ENCODE measurements at regions not wholly inside any gene's neighbourhood (a gene's known extent, or its start where the extent isn't known, plus 50 kb on each side); places are given as distances from the start of the nearest gene placed in this dataset.

DNA sequence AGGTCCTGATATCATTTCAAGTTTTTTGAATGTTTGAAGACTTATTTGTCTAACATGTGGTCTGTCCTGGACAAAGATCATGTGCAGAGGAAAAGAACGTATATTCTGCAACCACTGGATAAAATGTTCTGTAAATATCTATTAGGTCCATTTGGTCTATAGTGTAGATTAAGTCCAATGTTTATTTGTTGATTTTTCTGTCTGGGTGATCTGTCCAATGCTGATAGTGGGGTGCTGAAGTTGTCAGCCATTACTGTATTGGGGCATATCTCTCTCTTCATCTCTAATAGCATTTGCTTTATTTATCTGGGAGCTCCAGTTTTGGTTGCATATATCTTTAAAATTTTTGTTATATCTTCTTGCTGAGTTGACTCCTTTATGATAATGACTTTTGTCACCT lies 258.4 kb upstream of the CITED2 start:
- DNase-seq (no peak), ATAC-seq (ENCODE audit: low read depth) (no peak)
- intact Hi-C loops (cut with micrococcal nuclease): no loop called here
- no peaks in the 10 kb centered on the region for H3K27me3 Mint-ChIP-seq
- TF ChIP-seq, protein P1, sequence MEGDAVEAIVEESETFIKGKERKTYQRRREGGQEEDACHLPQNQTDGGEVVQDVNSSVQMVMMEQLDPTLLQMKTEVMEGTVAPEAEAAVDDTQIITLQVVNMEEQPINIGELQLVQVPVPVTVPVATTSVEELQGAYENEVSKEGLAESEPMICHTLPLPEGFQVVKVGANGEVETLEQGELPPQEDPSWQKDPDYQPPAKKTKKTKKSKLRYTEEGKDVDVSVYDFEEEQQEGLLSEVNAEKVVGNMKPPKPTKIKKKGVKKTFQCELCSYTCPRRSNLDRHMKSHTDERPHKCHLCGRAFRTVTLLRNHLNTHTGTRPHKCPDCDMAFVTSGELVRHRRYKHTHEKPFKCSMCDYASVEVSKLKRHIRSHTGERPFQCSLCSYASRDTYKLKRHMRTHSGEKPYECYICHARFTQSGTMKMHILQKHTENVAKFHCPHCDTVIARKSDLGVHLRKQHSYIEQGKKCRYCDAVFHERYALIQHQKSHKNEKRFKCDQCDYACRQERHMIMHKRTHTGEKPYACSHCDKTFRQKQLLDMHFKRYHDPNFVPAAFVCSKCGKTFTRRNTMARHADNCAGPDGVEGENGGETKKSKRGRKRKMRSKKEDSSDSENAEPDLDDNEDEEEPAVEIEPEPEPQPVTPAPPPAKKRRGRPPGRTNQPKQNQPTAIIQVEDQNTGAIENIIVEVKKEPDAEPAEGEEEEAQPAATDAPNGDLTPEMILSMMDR (IDR thresholded peaks at IDR 0.05): no peak
- ChIA-PET POLR2A (no interaction called here), CTCF (no interaction called here)
- H3K4me3 Mint-ChIP-seq: no peak overlapping the region
- H3K4me1 Mint-ChIP-seq: no peaks in the 10 kb centered on the region
- peaks cover 2% of the 10 kb centered on the region for H3K9me3 Mint-ChIP-seq
- no peak overlapping the region for H3K27ac Mint-ChIP-seq
- no peaks in the 10 kb centered on the region for H3K36me3 Mint-ChIP-seq (ENCODE audit: low read depth)

DNA sequence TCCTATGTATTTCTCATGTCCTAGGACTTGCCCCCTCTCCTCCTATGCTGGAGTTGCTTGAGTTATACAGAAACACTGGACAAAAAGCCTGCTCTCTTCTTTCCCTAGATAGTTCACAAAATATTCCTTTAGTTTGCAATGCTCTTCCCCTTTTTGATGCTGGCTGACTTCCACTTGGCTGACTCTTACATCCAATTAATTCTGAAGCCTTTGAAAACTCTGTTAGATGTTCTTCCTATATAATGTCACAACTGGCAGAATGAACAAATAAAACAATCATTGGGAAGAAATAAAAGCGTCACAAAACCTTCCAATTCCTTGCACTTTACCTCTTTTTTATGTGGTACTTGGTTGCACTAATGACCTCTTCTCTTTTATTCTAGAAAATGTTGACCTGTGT lies 253.8 kb upstream of the CITED2 start:
- ATAC-seq (ENCODE audit: low read depth): no peak
- CTCF ChIA-PET: no interaction called here
- Mint-ChIP-seq H3K9me3 (peaks cover 2% of the 10 kb centered on the region), H3K27me3 (no peaks in the 10 kb centered on the region), H3K27ac (no peak overlapping the region), H3K4me1 (no peaks in the 10 kb centered on the region), H3K4me3 (no peak overlapping the region), H3K36me3 (ENCODE audit: low read depth) (no peaks in the 10 kb centered on the region)
- DNase-seq: no peak
- TF ChIP-seq, protein P1 (IDR thresholded peaks at IDR 0.05): no peak
- POLR2A ChIA-PET: no interaction called here
- intact Hi-C loops (cut with micrococcal nuclease): no loop called here

DNA sequence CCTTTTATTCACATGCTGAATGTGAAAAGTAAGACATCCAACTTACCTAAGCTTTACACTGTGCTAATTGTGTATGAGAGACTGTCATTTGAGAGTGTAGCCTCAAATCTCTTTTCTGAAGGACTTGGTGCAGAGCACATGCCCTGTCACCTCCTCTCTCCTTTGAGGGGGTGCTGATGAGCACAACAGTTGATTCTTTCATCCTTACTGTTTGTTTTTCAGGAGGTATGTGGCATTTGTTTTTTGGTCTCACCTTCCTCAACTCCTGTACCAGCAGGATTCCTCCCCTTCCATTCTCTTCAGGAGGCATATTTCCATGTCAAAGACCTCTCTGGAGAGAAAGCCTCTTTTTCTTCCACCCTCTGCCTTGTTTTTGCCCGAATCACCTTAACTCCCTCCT lies 252.6 kb upstream of the CITED2 start:
- H3K27ac Mint-ChIP-seq: no peak overlapping the region
- peaks cover 2% of the 10 kb centered on the region for H3K9me3 Mint-ChIP-seq
- peaks cover 2% of the 10 kb centered on the region for H3K27me3 Mint-ChIP-seq
- H3K36me3 Mint-ChIP-seq (ENCODE audit: low read depth): no peaks in the 10 kb centered on the region
- no peak overlapping the region for H3K4me3 Mint-ChIP-seq
- H3K4me1 Mint-ChIP-seq: no peaks in the 10 kb centered on the region
- POLR2A ChIA-PET: no interaction called here
- ATAC-seq (ENCODE audit: low read depth) (no peak), DNase-seq (no peak)
- CTCF ChIA-PET: no interaction called here
- TF ChIP-seq, protein P1 (IDR thresholded peaks at IDR 0.05): no peak
- intact Hi-C loops (cut with micrococcal nuclease): no loop called here

DNA sequence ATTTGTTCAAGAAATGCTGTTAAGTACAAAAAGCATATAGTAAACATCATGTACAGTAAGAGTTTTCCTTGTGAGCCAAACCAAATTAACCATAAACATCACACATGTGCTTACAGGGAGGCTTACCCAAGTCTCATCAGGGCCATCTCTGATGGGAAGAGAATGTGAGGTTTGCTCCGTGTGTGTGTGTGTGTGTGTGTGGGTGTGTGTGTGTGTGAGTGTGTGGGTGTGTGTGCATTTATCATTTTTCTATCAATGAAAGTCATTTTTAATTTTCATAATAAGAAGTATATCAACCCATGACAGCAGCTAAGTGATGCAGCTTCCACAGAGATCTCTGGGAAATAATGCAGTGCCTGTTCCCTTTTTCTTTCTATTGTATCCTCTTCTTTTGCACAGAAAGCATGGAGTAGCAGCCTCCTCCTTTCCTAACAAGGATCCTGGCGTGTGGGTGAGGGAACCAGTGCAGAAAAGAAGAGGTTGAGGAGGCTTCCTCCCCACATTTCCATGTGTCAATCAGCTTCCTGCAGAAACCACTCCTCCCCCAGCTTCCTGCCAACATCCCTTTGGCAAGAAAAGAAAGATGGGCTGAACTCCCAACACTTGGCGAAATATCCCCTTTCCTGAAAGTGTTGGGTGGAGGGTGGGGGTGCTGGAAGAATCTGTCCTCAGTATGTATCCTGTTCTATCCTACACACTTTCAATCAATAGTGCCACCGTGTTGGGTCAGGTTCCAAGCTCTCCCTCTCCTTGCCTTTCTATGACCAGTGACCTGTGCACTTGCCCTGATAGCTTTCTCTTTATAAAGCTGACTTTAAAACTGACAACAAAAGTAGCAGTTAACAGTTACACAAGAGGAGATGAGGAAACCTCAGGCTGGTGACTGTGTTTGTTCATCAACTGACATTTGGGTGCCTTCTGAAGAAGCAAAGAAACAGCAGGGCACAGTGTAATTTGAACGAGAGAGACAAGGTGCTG lies 251.8 kb upstream of the CITED2 start:
- POLR2A ChIA-PET: no interaction called here
- Mint-ChIP-seq H3K4me3 (no peak overlapping the region), H3K27ac (no peak overlapping the region)

More for the DNA sequence above, 251.8 kb upstream of the CITED2 start:
- no peaks in the 10 kb centered on the region for H3K4me1 Mint-ChIP-seq
- H3K36me3 Mint-ChIP-seq (ENCODE audit: low read depth): no peaks in the 10 kb centered on the region
- peaks cover 2% of the 10 kb centered on the region for H3K9me3 Mint-ChIP-seq
- ATAC-seq (ENCODE audit: low read depth): no peak
- intact Hi-C loops (cut with micrococcal nuclease): no loop called here
- CTCF ChIA-PET: no interaction called here
- no peak for DNase-seq
- peaks cover 2% of the 10 kb centered on the region for H3K27me3 Mint-ChIP-seq
- TF ChIP-seq, protein P1 (IDR thresholded peaks at IDR 0.05): no peak
